C4-2B (cell line): ENCODE measurements at regions not wholly inside any gene's neighbourhood (a gene's known extent, or its start where the extent isn't known, plus 50 kb on each side); places are given as distances from the start of the nearest gene placed in this dataset.

Experiments used
- CTCF ChIP-seq: fragments of 450-650 bp; conservative IDR thresholded peaks from 2 replicates; pipeline ENCODE4 v1.5.1; 2017; ENCODE audit warnings: mild to moderate bottlenecking
- ZFX ChIP-seq: fragments of 450-650 bp; IDR thresholded peaks from 2 replicates; pipeline ENCODE4 v1.6.1; 2017

GRCh38 chr4:28148221-28148620 lies 1287.6 kb downstream of the STIM2 start:
- TF ChIP-seq CTCF (no peak), ZFX (no peak)
